Iris pigment epithelial cell (primary cell): ENCODE measurements at regions not wholly inside any gene's neighbourhood (a gene's known extent, or its start where the extent isn't known, plus 50 kb on each side); places are given as distances from the start of the nearest gene placed in this dataset.

ENCODE experiments used
- DNase-seq: peaks from one replicate; pipeline ENCODE4 v3.0.0-alpha.2; 2011; ENCODE audit warnings: low read depth

- no peak for DNase-seq
These were observed 318.5 kb downstream of the GRB14 start for GRCh38 chr2:164302786-164303185.

- no peak for DNase-seq
These were observed 333.0 kb downstream of the GRB14 start for GRCh38 chr2:164288235-164288634.

- DNase-seq, result no peak
These were observed 334.2 kb downstream of the GRB14 start for GRCh38 chr2:164287056-164287455.

- no peak for DNase-seq
These were observed 335.7 kb downstream of the GRB14 start for GRCh38 chr2:164285576-164285975.

- DNase-seq, result no peak
These were observed 339.4 kb downstream of the GRB14 start for GRCh38 chr2:164281896-164282295.

GRCh38 chr2:164275659-164276058 is 345.6 kb downstream of the GRB14 start:
- no peak for DNase-seq

GRCh38 chr2:164260506-164260905 is 360.8 kb downstream of the GRB14 start:
- peak; percentile 5 for DNase-seq

- DNase-seq, result peak; percentile 5
These were observed 363.5 kb downstream of the GRB14 start for GRCh38 chr2:164257742-164258141.

GRCh38 chr2:164252568-164253287 is 368.6 kb downstream of the GRB14 start:
- no peak for DNase-seq

- DNase-seq, result no peak
These were observed 378.0 kb downstream of the GRB14 start for GRCh38 chr2:164243315-164243714.

GRCh38 chr2:164242409-164242808 is 378.9 kb downstream of the GRB14 start:
- DNase-seq, result no peak

GRCh38 chr2:164234074-164234473 is 387.2 kb downstream of the GRB14 start:
- DNase-seq, result no peak

- no peak for DNase-seq
These were observed 397.3 kb downstream of the GRB14 start for GRCh38 chr2:164224007-164224406.

- DNase-seq, result no peak
These were observed 399.8 kb downstream of the GRB14 start for GRCh38 chr2:164221473-164221872.

- DNase-seq, result no peak
These were observed 401.0 kb downstream of the GRB14 start for GRCh38 chr2:164220265-164220664.

GRCh38 chr2:164213916-164214315 is 407.4 kb downstream of the GRB14 start:
- DNase-seq, result no peak

GRCh38 chr2:164205347-164205746 is 415.9 kb downstream of the GRB14 start:
- peak; percentile 87 for DNase-seq

- no peak for DNase-seq
These were observed 418.2 kb downstream of the GRB14 start for GRCh38 chr2:164203131-164203530.

- DNase-seq, result no peak
These were observed 423.0 kb downstream of the GRB14 start for GRCh38 chr2:164198256-164198655.

- no peak for DNase-seq
These were observed 430.6 kb downstream of the GRB14 start for GRCh38 chr2:164190700-164191099.

- DNase-seq, result no peak
These were observed 431.4 kb downstream of the GRB14 start for GRCh38 chr2:164189851-164190250.

- DNase-seq, result no peak
These were observed 434.2 kb downstream of the GRB14 start for GRCh38 chr2:164187121-164187520.

GRCh38 chr2:164186591-164186990 is 434.7 kb downstream of the GRB14 start:
- no peak for DNase-seq

GRCh38 chr2:164182116-164182627 is 439.1 kb downstream of the GRB14 start:
- DNase-seq, result no peak
